HFF-Myc (cell line): ENCODE measurements at regions not wholly inside any gene's neighbourhood (a gene's known extent, or its start where the extent isn't known, plus 50 kb on each side); places are given as distances from the start of the nearest gene placed in this dataset.

Experiments
- DNase-seq: peaks from one replicate; pipeline ENCODE4 v3.0.0-alpha.2; 2011; ENCODE audit warnings: low read depth; ENCODE audit errors: extremely low read depth
- H3K4me3 ChIP-seq: replicated peaks from 2 replicates; pipeline ENCODE4 v1.5.1; 2011; ENCODE audit warnings: low read depth, mild to moderate bottlenecking, control low read depth, low read length
- TF ChIP-seq, protein P1 (sequence below): IDR thresholded peaks from 2 replicates; pipeline ENCODE4 v1.5.1; 2012; ENCODE audit warnings: mild to moderate bottlenecking, low read depth, low read length, control low read depth; ENCODE audit errors: missing control alignments

- no peak overlapping the region for H3K4me3 ChIP-seq
- TF ChIP-seq, protein P1, sequence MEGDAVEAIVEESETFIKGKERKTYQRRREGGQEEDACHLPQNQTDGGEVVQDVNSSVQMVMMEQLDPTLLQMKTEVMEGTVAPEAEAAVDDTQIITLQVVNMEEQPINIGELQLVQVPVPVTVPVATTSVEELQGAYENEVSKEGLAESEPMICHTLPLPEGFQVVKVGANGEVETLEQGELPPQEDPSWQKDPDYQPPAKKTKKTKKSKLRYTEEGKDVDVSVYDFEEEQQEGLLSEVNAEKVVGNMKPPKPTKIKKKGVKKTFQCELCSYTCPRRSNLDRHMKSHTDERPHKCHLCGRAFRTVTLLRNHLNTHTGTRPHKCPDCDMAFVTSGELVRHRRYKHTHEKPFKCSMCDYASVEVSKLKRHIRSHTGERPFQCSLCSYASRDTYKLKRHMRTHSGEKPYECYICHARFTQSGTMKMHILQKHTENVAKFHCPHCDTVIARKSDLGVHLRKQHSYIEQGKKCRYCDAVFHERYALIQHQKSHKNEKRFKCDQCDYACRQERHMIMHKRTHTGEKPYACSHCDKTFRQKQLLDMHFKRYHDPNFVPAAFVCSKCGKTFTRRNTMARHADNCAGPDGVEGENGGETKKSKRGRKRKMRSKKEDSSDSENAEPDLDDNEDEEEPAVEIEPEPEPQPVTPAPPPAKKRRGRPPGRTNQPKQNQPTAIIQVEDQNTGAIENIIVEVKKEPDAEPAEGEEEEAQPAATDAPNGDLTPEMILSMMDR: no peak
Measured at GRCh38 chr17:79527306-79527705, 83.5 kb downstream of the RBFOX3 start.

GRCh38 chr17:79525793-79526677, 84.8 kb downstream of the RBFOX3 start:
- H3K4me3 ChIP-seq: no peak overlapping the region
- TF ChIP-seq, protein P1: no peak
- DNase-seq: no peak

More at GRCh38 chr17:79527306-79527705, 83.5 kb downstream of the RBFOX3 start:
- DNase-seq: no peak

DNA sequence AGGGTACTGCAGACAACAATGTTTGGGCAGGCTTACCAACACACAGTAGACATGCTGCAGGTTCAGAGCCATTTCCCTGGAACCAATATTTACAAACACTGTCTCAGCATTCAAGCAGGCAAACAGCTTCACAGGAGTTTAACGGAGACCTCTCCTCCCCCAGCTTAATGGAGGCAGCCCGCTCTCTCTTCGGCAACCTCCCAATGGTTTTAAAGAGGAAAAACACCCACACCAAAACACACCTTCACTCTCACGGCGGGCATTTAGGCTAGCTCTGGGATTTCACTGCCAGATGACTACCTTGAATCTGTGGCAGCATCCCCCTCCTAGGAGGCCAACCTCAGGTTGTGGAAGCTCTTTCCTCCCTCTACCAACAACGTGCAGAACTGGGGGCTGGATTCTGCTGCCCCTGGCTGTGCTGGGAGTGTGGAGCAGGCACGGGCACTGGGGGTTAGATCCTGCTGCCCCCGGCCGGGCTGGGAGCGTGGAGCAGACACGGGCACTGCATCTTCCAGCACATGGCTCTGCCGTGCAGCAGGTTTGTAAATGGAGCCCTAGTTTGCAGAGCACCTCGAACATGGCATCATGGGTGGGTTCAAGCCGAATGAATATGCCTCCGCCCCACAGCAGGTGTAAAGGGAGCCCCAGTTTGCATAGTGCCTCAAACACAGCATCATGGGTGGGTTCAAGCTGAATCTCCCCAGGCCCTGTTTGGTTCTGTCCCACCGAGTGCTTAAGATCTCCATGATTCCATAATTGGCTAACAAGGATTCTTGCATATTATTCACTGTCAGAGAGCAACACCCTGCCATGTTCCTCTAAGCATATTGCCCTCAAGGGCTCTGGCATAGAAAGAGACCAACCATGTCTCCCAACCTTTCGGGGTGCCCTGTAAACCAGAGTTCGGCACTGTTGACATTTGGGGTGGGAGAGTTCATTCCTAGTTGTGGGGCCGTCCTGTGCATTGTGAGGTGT, 86.4 kb downstream of the RBFOX3 start:
- TF ChIP-seq, protein P1: no peak
- H3K4me3 ChIP-seq: no peak overlapping the region
- DNase-seq: no peak

GRCh38 chr17:79522414-79522813, 88.4 kb downstream of the RBFOX3 start:
- TF ChIP-seq, protein P1: no peak
- no peak overlapping the region for H3K4me3 ChIP-seq
- no peak for DNase-seq

DNA sequence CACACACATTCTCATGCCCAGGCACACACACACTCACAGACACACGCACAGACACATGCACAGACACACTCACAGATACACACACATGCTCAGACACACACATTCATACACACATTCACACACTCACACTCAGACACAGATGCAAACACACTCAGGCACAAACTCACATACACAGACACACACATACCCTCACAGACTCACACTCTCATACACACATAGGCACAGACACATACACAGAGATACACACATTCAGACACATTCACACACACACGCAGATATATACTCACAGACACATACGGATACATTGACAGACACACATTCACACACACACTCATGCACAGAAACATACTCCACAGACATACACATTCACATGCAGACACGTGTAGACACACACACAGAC, 89.6 kb downstream of the RBFOX3 start:
- TF ChIP-seq, protein P1: no peak
- no peak overlapping the region for H3K4me3 ChIP-seq
- no peak for DNase-seq

DNA sequence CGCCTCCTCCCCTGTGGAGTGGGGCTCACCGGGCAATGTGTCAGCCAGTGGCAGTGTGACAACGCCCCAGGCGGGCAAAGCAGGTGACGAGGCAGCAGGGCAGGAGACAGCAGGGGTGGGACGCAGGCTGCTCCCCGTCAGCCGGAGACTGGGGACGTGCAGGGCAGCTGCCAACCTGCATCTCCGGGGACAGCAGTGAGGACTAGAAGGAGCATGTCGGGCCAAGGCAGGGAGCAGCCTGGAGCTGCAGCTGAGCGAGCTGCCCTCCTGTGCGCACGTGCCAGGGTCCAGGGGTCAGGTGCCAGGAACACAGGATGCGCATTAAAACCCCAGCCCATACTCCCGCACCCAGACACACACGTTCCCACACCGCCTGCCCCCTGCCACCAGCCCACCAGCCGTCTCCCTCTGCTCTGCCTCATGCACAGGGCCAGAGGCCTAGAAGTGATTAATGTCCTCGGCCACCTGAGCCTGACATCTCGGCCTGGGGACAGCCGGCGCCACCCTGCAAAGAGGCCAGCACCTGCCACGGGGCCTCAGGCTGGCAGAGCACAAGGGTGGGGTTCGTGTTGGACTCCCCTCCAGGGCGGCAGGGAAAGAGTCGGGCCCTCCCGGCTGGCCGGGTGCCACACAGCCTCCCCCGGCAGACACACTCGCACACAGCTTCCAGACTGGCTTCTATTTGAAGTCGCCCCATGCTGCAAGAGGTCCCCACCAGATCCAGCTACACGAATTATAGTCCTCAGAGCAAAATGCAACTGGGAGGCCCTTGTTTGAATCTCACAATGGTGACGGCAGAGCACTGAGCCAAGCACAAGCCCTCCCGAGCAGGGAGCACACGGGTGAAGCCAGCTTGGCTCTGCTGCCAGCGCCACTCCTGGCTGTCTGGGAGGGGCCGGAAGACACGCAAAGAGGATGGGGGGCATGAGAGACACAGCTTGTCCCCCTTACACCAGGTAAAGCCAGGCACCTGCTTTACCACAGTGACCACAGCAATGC, 90.4 kb downstream of the RBFOX3 start:
- no peak overlapping the region for H3K4me3 ChIP-seq
- TF ChIP-seq, protein P1: no peak
- no peak for DNase-seq
